DOHH2 (cell line): ENCODE measurements at regions not wholly inside any gene's neighbourhood (a gene's known extent, or its start where the extent isn't known, plus 50 kb on each side); places are given as distances from the start of the nearest gene placed in this dataset.

Experiments used
- CTCF ChIP-seq: fragments of 200-600 bp; sonication (generic); IDR thresholded peaks from one replicate; pipeline ENCODE4 v1.5.1; 2014; ENCODE audit warnings: antibody characterized with exemption, mild to moderate bottlenecking, low read depth, low read length; ENCODE audit not compliant: poor library complexity, severe bottlenecking
- EZH2phosphoT487 ChIP-seq: fragments of 200-600 bp; sonication (generic); IDR thresholded peaks from 2 replicates; pipeline ENCODE4 v1.6.1; 2017; ENCODE audit warnings: borderline replicate concordance, mild to moderate bottlenecking, antibody characterized with exemption, low read length, moderate library complexity, mixed read lengths

- TF ChIP-seq CTCF (no peak), EZH2phosphoT487 (no peak)
These were observed 296.2 kb upstream of the PPFIA2 start for GRCh38 chr12:82055391-82055790.
